ENCODE measurements at regions not wholly inside any gene's neighbourhood (a gene's known extent, or its start where the extent isn't known, plus 50 kb on each side); places are given as distances from the start of the nearest gene placed in this dataset.
"Not testable (repeated sequence)": the region's sequence is repeated elsewhere in the genome, so short reads cannot be mapped to it uniquely, and the experiment has no call there.

GRCh38 chr5:56376128-56376527 is 143.0 kb upstream of the ANKRD55 start:
- TF ChIP-seq POLR2A (IDR thresholded peaks at IDR 0.05) (no peak), CTCF (IDR thresholded peaks at IDR 0.05) (no peak)

GRCh38 chr5:56375011-56375410 is 141.9 kb upstream of the ANKRD55 start:
- peaks cover 0 to 5% of the 10 kb centered on the region in 2 donors for H3K9me3 ChIP-seq
- no peaks in the 10 kb centered on the region for H3K4me1 ChIP-seq
- H3K4me3 ChIP-seq, result no peak overlapping the region
- H3K27me3 ChIP-seq, result no peaks in the 10 kb centered on the region
- H3K36me3 ChIP-seq, result no peaks in the 10 kb centered on the region
- intact Hi-C loops (cut with DNase I; ENCODE audit: low total_unique reads), result no loop called here
- no peak for TF ChIP-seq POLR2A (IDR thresholded peaks at IDR 0.05)
- no peak for TF ChIP-seq CTCF (IDR thresholded peaks at IDR 0.05)
- no peak for DNase-seq
- no peak overlapping the region for H3K27ac ChIP-seq

More at GRCh38 chr5:56376128-56376527, 143.0 kb upstream of the ANKRD55 start:
- Histone ChIP-seq H3K27me3 (no peaks in the 10 kb centered on the region), H3K9me3 (peaks cover 0 to 5% of the 10 kb centered on the region in 2 donors), H3K27ac (no peak overlapping the region), H3K4me1 (no peaks in the 10 kb centered on the region), H3K36me3 (no peaks in the 10 kb centered on the region), H3K4me3 (no peak overlapping the region)
- intact Hi-C loops (cut with DNase I; ENCODE audit: low total_unique reads), result no loop called here
- DNase-seq, result no peak

GRCh38 chr5:56372491-56372890 is 139.4 kb upstream of the ANKRD55 start:
- H3K4me1 ChIP-seq; intact Hi-C loops (cut with DNase I; ENCODE audit: low total_unique reads); H3K4me3 ChIP-seq: not testable (repeated sequence)

GRCh38 chr5:56369361-56369811 is 136.3 kb upstream of the ANKRD55 start:
- intact Hi-C loops (cut with DNase I; ENCODE audit: low total_unique reads), result no loop called here
- Histone ChIP-seq H3K27ac (no peak overlapping the region), H3K4me3 (no peak overlapping the region), H3K27me3 (no peaks in the 10 kb centered on the region), H3K9me3 (no peaks in the 10 kb centered on the region), H3K36me3 (no peaks in the 10 kb centered on the region), H3K4me1 (no peaks in the 10 kb centered on the region)
- no peak for DNase-seq
- TF ChIP-seq CTCF (IDR thresholded peaks at IDR 0.05) (no peak), POLR2A (IDR thresholded peaks at IDR 0.05) (no peak)

More at GRCh38 chr5:56372491-56372890, 139.4 kb upstream of the ANKRD55 start:
- not testable (repeated sequence) for H3K9me3 ChIP-seq, H3K27me3 ChIP-seq, DNase-seq, H3K27ac ChIP-seq, H3K36me3 ChIP-seq

- TF ChIP-seq POLR2A (IDR thresholded peaks at IDR 0.05) (no peak), CTCF (IDR thresholded peaks at IDR 0.05) (no peak)
- H3K36me3 ChIP-seq, result no peaks in the 10 kb centered on the region
- H3K4me3 ChIP-seq, result no peak overlapping the region
- no peaks in the 10 kb centered on the region for H3K27me3 ChIP-seq
- intact Hi-C loops (cut with DNase I; ENCODE audit: low total_unique reads), result no loop called here
- H3K9me3 ChIP-seq, result no peaks in the 10 kb centered on the region
- DNase-seq, result no peak
- no peak overlapping the region for H3K27ac ChIP-seq
- no peaks in the 10 kb centered on the region for H3K4me1 ChIP-seq
These were observed 134.6 kb upstream of the ANKRD55 start for GRCh38 chr5:56367748-56368147.

- no peaks in the 10 kb centered on the region for H3K4me1 ChIP-seq
- no peak overlapping the region for H3K27ac ChIP-seq
- H3K27me3 ChIP-seq, result no peaks in the 10 kb centered on the region
- no peak for TF ChIP-seq POLR2A (IDR thresholded peaks at IDR 0.05)
- TF ChIP-seq CTCF (IDR thresholded peaks at IDR 0.05), result no peak
- no peak overlapping the region for H3K4me3 ChIP-seq
- no peaks in the 10 kb centered on the region for H3K9me3 ChIP-seq
- no peaks in the 10 kb centered on the region for H3K36me3 ChIP-seq
- intact Hi-C loops (cut with DNase I; ENCODE audit: low total_unique reads), result no loop called here
- DNase-seq, result no peak
These were observed 133.9 kb upstream of the ANKRD55 start for GRCh38 chr5:56366986-56367385.

Measured in uterus (tissue), 3 donors.